Esophagus mucosa (tissue), 1 donor: ENCODE measurements at regions not wholly inside any gene's neighbourhood (a gene's known extent, or its start where the extent isn't known, plus 50 kb on each side); places are given as distances from the start of the nearest gene placed in this dataset.
A peak's percentile ranks its signal among the peaks of the same experiment; 100 is the strongest.
"Not testable (repeated sequence)": the region's sequence is repeated elsewhere in the genome, so short reads cannot be mapped to it uniquely, and the experiment has no call there.

Experiments used
- ATAC-seq: fragments of 200-7000 bp; cut with Tn5 transposase; one replicate; pipeline ENCODE4 v1.9.1; 2020
- donor health status: DM: yes; HTN: yes; CAD: no.

GRCh38 chr3:61444782-61445181 is 116.6 kb upstream of the PTPRG start:
- no peak for ATAC-seq

DNA sequence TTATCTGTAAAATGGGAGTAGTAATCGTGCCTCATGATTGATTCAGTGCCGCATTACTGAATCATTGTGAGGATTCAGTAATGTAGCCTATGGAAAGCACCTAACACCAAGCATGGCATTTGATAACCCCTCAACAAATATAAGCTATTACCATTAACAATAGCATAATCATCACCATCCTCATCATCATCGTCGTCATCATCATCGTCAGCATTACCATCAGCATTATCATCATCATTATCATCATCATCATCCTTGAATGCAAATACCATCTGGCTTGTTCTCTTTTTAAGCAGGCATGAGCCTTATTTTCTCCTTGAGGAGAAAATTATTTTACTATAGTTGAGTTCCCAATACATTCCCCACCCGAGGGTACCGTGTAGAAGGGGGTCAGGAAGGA is 115.4 kb upstream of the PTPRG start:
- no peak for ATAC-seq

DNA sequence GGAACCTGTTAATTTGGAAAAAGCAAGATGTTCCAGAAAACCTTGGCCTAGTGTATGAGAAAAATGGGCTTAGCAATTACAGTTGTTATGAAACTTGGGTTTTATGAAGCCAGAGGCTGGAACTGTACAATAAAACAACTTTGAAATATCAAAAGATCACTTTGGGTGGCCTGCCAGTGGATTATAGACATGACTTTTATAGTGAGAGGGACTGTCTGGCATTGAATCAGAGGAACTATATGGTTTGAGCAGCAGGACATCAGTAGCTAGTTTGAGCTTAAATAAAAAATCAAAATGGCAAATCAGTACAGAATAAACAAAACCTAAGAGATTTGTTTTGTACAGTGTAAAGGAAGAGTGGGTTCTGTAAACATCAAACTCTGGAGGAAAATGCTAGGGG is 115.0 kb upstream of the PTPRG start:
- ATAC-seq, result no peak

GRCh38 chr3:61448378-61448777 is 113.0 kb upstream of the PTPRG start:
- no peak for ATAC-seq

DNA sequence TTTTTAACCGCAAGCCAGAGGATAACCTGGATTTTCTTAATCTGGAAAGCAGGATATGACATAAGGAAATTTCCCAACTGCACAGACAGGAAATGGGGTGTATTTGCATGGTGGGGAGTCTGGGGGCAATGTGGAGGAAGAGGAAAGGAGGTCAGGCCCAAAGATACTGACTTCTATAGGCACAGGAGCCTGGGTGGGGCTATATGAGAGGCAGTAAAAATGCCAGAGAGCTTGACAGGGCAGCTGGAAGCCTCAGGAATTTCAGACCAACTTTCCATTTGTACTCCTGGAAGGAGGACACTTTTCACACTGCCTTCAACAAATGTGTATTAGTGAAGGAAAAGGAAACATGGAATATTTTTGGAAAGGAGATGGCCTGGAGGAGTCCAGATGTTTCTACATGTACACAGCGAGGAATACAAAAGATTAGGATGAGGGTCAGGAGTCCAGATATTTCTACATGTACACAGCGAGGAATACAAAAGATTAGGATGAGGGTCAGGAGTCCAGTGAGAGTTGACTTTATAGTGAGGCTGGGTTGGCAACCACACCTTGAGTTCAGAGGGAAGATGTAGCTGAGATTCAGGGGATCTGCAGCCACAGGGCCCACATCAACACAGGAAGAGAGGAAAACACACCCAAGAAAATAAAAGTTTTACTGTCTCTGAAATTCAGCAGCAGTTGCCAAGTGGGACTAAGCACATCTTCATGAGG is 111.9 kb upstream of the PTPRG start:
- ATAC-seq, result no peak

DNA sequence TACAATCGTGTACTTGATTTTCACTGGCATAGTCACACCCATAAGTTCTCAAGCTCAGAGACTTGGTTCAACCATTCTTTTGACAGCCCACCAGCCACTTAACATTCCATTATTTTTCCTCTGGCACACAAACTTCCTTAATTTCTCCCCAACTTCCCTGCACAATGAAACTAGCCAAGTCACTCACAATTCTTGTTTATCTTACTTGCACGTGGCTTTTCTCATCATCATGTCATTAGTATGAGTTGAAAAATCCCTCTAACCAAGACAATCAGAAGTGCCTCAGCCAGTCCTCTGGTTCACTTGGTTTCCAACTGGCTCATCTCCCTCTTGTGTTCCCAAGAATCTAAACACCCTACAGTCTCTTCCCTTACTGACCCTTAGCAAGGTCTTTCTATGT is 110.5 kb upstream of the PTPRG start:
- no peak for ATAC-seq

GRCh38 chr3:61451841-61452240 is 109.5 kb upstream of the PTPRG start:
- no peak for ATAC-seq

GRCh38 chr3:61452535-61453090 is 108.8 kb upstream of the PTPRG start:
- ATAC-seq, result peak; percentile 57

DNA sequence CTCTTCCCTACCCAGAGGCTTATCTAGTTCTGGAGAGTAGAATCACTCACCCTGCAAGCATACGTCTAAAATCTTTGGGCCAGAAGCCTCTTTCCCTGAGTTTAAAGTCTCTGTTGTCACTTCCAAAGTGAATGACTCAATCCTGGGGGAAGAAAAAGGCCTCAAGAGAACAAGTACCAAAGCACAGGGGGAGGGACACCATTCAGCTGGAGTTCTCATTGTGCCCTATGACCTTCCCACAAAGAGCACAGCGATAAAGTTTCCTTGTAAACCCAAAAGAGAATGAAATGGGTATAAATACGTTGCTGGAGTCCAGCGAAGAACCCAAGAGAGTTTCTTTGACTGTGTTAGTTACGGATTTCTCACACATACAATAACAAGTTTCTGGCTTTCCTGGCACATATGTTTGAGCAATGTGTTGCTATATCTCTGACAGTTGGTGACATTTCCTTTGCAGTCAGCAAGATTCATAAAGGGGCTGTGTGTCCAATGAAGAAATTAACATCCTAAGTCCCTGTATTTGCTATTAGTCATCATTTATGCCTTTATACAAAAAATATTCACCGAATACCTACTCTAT is 107.3 kb upstream of the PTPRG start:
- no peak for ATAC-seq

GRCh38 chr3:61454801-61455200 is 106.6 kb upstream of the PTPRG start:
- ATAC-seq, result no peak

- ATAC-seq, result no peak
Measured at GRCh38 chr3:61460636-61461035, 100.7 kb upstream of the PTPRG start.

GRCh38 chr3:61463191-61463590 is 98.2 kb upstream of the PTPRG start:
- no peak for ATAC-seq

DNA sequence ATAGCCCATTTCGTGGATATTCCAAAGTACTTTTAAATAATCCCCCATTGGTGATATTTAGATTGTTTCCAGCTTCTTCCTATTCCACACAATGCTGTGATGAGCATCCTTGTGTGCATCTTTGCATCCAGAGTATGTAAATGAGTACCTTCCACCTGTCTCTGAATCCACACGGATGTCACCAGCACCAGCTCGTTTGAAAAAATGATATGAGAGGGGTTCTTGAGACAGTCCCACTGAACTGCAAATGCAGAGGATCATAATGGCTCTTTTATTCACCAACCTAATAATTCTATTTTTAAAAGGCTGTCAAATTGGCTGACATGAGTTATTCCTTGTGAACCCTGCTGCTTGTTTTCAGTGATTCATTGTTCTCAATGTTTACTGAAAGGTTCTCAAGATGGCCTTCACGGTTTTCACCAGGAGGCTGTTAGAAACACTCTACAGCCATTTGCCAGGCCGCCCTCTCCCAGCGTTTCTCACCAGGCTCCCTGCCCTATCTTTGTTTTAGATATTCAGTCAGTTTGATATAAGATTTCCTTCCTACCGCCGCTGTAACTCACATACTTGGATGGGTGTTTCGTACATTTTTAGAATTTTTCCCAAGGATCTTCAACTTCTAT is 96.7 kb upstream of the PTPRG start:
- ATAC-seq, result no peak

GRCh38 chr3:61466357-61466756 is 95.0 kb upstream of the PTPRG start:
- ATAC-seq, result no peak

DNA sequence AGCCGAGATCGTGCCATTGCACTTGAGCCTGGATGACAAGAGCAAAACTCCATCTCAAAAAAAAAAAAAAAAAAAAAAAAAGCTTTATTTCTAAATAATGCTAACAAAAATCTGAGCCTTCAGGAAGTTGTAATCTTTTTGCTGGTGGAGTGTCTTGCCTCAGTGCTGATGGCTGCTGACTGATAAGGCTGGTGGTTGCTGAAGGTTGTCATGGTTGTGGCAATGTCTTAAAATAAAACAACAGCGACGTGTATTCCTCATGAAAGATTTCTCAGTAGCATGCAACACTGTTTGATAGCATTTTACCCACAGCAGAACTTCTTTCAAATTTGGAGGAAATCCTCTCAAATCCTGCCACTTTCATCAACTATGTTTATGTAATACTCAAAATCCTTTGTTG is 77.4 kb upstream of the PTPRG start:
- no peak for ATAC-seq

DNA sequence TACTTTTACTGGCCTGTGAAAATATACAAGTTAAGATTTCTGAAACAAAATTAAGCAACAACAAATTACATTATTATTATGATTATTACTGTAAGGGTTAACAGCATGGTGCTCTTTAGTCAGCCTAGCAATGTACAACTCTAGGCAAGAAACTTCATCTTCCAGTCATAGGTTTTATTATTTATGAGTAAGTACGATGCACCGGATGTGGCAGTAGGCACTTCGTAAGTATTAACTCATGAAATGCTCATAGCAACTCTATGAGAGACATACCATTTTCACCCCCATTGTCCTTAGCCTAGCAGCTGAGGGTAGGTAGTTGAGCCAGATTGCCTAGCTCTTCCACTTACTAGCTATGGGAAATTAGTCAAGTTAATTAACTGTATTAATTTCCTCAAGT is 68.0 kb upstream of the PTPRG start:
- no peak for ATAC-seq

DNA sequence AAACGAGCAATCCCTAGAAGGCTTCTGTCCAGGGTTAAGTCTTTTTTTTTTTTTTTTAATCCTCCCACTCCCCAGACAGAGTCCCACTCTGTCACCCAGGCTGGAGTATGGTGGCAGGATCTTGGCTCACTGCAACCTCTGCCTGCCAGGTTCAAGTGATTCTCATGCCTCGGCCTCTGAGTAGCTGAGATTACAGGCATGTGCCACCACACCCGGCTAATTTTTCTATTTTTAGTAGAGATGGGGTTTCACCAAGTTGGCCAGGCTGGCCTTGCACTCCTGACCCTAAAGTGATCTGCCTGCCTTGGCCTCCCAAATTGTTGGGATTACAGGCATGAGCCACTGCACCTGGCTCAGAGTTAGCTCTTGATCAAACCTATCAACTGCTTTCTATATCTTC is 67.1 kb upstream of the PTPRG start:
- not testable (repeated sequence) for ATAC-seq

GRCh38 chr3:61497463-61497862 is 63.9 kb upstream of the PTPRG start:
- ATAC-seq, result no peak

- ATAC-seq, result no peak
Measured at GRCh38 chr3:61505197-61505596, 56.2 kb upstream of the PTPRG start.

GRCh38 chr3:61507946-61508345 is 53.4 kb upstream of the PTPRG start:
- no peak for ATAC-seq
